B cell (primary cell): ENCODE measurements at regions not wholly inside any gene's neighbourhood (a gene's known extent, or its start where the extent isn't known, plus 50 kb on each side); places are given as distances from the start of the nearest gene placed in this dataset.

Source experiments
- EZH2 ChIP-seq: IDR thresholded peaks from 2 replicates; pipeline ENCODE4 v1.6.1; 2012; ENCODE audit warnings: borderline replicate concordance, low read depth, mild to moderate bottlenecking, moderate library complexity, low read length; ENCODE audit not compliant: insufficient read depth, poor library complexity, severe bottlenecking
- TF ChIP-seq, protein P1 (sequence below): fragments of 200-600 bp; IDR thresholded peaks from one replicate; pipeline ENCODE4 v1.8.0; 2022; ENCODE audit warnings: antibody characterized with exemption, mild to moderate bottlenecking

GRCh38 chr1:219465212-219466093 is 147.5 kb downstream of the ZC3H11B start:
- TF ChIP-seq, protein P1, sequence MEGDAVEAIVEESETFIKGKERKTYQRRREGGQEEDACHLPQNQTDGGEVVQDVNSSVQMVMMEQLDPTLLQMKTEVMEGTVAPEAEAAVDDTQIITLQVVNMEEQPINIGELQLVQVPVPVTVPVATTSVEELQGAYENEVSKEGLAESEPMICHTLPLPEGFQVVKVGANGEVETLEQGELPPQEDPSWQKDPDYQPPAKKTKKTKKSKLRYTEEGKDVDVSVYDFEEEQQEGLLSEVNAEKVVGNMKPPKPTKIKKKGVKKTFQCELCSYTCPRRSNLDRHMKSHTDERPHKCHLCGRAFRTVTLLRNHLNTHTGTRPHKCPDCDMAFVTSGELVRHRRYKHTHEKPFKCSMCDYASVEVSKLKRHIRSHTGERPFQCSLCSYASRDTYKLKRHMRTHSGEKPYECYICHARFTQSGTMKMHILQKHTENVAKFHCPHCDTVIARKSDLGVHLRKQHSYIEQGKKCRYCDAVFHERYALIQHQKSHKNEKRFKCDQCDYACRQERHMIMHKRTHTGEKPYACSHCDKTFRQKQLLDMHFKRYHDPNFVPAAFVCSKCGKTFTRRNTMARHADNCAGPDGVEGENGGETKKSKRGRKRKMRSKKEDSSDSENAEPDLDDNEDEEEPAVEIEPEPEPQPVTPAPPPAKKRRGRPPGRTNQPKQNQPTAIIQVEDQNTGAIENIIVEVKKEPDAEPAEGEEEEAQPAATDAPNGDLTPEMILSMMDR: no peak
- TF ChIP-seq EZH2: no peak
